ENCODE measurements at regions not wholly inside any gene's neighbourhood (a gene's known extent, or its start where the extent isn't known, plus 50 kb on each side); places are given as distances from the start of the nearest gene placed in this dataset.
"Not testable (repeated sequence)": the region's sequence is repeated elsewhere in the genome, so short reads cannot be mapped to it uniquely, and the experiment has no call there.

DNA sequence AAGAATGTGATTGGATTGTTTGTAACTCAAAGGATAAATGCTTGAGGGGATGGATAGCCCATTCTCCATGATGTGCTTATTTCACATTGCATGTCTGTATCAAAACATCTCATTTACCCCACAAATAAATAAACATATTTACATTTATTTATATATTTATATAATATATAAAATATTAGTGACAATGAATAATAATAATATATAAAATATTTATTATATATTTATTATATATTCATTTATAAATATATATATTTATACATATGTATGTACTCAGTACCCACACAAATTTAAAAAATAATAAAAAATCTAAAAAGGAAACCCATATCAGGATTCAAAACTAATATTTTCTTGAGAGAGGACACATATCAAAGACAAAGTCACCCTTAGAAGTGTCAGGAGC is 429.9 kb downstream of the KCNJ2 start:
- ChIA-PET CTCF (no interaction called here), POLR2A (no interaction called here)
- intact Hi-C loops (cut with micrococcal nuclease) = no loop called here
- Histone ChIP-seq H3K9ac (ENCODE audit: low read length) (no peak overlapping the region), H3K4me3 (ENCODE audit: control extremely low read depth in 1 of 5, extremely low read depth in 1 of 5, insufficient read depth in 1 of 5, low read depth in 2 of 5, low read length in 4 of 5) (no peak overlapping the region), H3K27ac (ENCODE audit: low read length in 2 of 2) (no peak overlapping the region), H3K4me1 (ENCODE audit: control insufficient read depth in 2 of 2, insufficient read depth in 2 of 2, low read length in 2 of 2) (no peaks in the 10 kb centered on the region), H3K27me3 (replicated peaks in 1 of 4; ENCODE audit: control extremely low read depth in 1 of 4, control insufficient read depth in 3 of 4, insufficient read depth in 4 of 4, low read length in 3 of 4) (no peaks in the 10 kb centered on the region), H3K36me3 (replicated peaks in 1 of 2; ENCODE audit: control extremely low read depth in 1 of 2, control insufficient read depth in 1 of 2, extremely low read depth in 1 of 2, insufficient read depth in 2 of 2, low read length in 1 of 2) (no peaks in the 10 kb centered on the region), H3K79me2 (ENCODE audit: control insufficient read depth, insufficient read depth, low read length) (no peaks in the 10 kb centered on the region), H4K20me1 (ENCODE audit: control insufficient read depth, insufficient read depth, low read length, poor library complexity, severe bottlenecking) (no peaks in the 10 kb centered on the region), H3K4me2 (replicated peaks; ENCODE audit: low read depth, low read length, poor library complexity, severe bottlenecking) (no peak overlapping the region), H3K9me3 (ENCODE audit: control extremely low read depth in 1 of 3, control insufficient read depth in 2 of 3, insufficient read depth in 1 of 3, low read length in 2 of 3) (no peaks in the 10 kb centered on the region), H2AFZ (ENCODE audit: insufficient read depth, low read depth, low read length, poor library complexity, severe bottlenecking) (no peak overlapping the region)
- Mint-ChIP-seq H3K27me3 (peaks cover 3% of the 10 kb centered on the region), H3K4me1 (no peaks in the 10 kb centered on the region), H3K4me3 (no peak overlapping the region), H3K27ac (no peak overlapping the region), H3K9me3 (ENCODE audit: insufficient read depth) (no peaks in the 10 kb centered on the region)
- ATAC-seq (ENCODE audit: low read depth) = no peak
- TF ChIP-seq, protein P1, sequence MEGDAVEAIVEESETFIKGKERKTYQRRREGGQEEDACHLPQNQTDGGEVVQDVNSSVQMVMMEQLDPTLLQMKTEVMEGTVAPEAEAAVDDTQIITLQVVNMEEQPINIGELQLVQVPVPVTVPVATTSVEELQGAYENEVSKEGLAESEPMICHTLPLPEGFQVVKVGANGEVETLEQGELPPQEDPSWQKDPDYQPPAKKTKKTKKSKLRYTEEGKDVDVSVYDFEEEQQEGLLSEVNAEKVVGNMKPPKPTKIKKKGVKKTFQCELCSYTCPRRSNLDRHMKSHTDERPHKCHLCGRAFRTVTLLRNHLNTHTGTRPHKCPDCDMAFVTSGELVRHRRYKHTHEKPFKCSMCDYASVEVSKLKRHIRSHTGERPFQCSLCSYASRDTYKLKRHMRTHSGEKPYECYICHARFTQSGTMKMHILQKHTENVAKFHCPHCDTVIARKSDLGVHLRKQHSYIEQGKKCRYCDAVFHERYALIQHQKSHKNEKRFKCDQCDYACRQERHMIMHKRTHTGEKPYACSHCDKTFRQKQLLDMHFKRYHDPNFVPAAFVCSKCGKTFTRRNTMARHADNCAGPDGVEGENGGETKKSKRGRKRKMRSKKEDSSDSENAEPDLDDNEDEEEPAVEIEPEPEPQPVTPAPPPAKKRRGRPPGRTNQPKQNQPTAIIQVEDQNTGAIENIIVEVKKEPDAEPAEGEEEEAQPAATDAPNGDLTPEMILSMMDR (IDR thresholded peaks at IDR 0.05) = no peak
- TF ChIP-seq EZH2 (IDR thresholded peaks at IDR 0.05; ENCODE audit: borderline replicate concordance, insufficient read depth, low read depth, low read length, poor library complexity, severe bottlenecking) = no peak
- no peak for DNase-seq

GRCh38 chr17:70599945-70600344 is 430.6 kb downstream of the KCNJ2 start:
- DNase-seq; H3K27ac Mint-ChIP-seq; H4K20me1 ChIP-seq (ENCODE audit: control insufficient read depth, insufficient read depth, low read length, poor library complexity, severe bottlenecking); H3K4me3 ChIP-seq (ENCODE audit: control extremely low read depth in 1 of 5, extremely low read depth in 1 of 5, insufficient read depth in 1 of 5, low read depth in 2 of 5, low read length in 4 of 5); H3K9ac ChIP-seq (ENCODE audit: low read length); H3K4me1 ChIP-seq (ENCODE audit: control insufficient read depth in 2 of 2, insufficient read depth in 2 of 2, low read length in 2 of 2); H3K9me3 Mint-ChIP-seq (ENCODE audit: insufficient read depth); H3K4me2 ChIP-seq (replicated peaks; ENCODE audit: low read depth, low read length, poor library complexity, severe bottlenecking); H3K79me2 ChIP-seq (ENCODE audit: control insufficient read depth, insufficient read depth, low read length); H3K27ac ChIP-seq (ENCODE audit: low read length in 2 of 2); POLR2A ChIA-PET; H3K27me3 Mint-ChIP-seq; H3K27me3 ChIP-seq (replicated peaks in 1 of 4; ENCODE audit: control extremely low read depth in 1 of 4, control insufficient read depth in 3 of 4, insufficient read depth in 4 of 4, low read length in 3 of 4); H3K4me1 Mint-ChIP-seq; H3K9me3 ChIP-seq (ENCODE audit: control extremely low read depth in 1 of 3, control insufficient read depth in 2 of 3, insufficient read depth in 1 of 3, low read length in 2 of 3); H3K36me3 ChIP-seq (replicated peaks in 1 of 2; ENCODE audit: control extremely low read depth in 1 of 2, control insufficient read depth in 1 of 2, extremely low read depth in 1 of 2, insufficient read depth in 2 of 2, low read length in 1 of 2); CTCF ChIA-PET; H2AFZ ChIP-seq (ENCODE audit: insufficient read depth, low read depth, low read length, poor library complexity, severe bottlenecking); intact Hi-C loops (cut with micrococcal nuclease); H3K4me3 Mint-ChIP-seq; ATAC-seq (ENCODE audit: low read depth): not testable (repeated sequence)
- WGBS (ENCODE audit: insufficient coverage) = 94% methylated on average over 3 of the region's 3 CpGs

Data from B cell (primary cell).